ENCODE measurements at regions not wholly inside any gene's neighbourhood (a gene's known extent, or its start where the extent isn't known, plus 50 kb on each side); places are given as distances from the start of the nearest gene placed in this dataset.

- Histone ChIP-seq H3K36me3 (ENCODE audit: control insufficient read depth, insufficient read depth, low read length) (no peaks in the 10 kb centered on the region), H3K4me1 (ENCODE audit: control insufficient read depth, insufficient read depth, low read length) (no peaks in the 10 kb centered on the region), H3K4me3 (ENCODE audit: low read length) (no peak overlapping the region), H3K27me3 (ENCODE audit: control insufficient read depth, insufficient read depth, low read length) (no peaks in the 10 kb centered on the region), H3K9me3 (ENCODE audit: control insufficient read depth, low read depth, low read length) (no peaks in the 10 kb centered on the region), H3K27ac (ENCODE audit: low read length) (no peak overlapping the region)
- DNase-seq, result no peak
- 73% methylated on average over 9 of the region's 22 CpGs for WGBS (ENCODE audit: insufficient coverage, low lambda C conversion rate)
Measured at GRCh38 chr6:159463119-159463829, 229.8 kb downstream of the SOD2 start.

- Histone ChIP-seq H3K4me1 (ENCODE audit: control insufficient read depth, insufficient read depth, low read length) (no peaks in the 10 kb centered on the region), H3K27me3 (ENCODE audit: control insufficient read depth, insufficient read depth, low read length) (no peaks in the 10 kb centered on the region), H3K4me3 (ENCODE audit: low read length) (no peak overlapping the region), H3K36me3 (ENCODE audit: control insufficient read depth, insufficient read depth, low read length) (no peaks in the 10 kb centered on the region), H3K27ac (ENCODE audit: low read length) (no peak overlapping the region), H3K9me3 (ENCODE audit: control insufficient read depth, low read depth, low read length) (no peaks in the 10 kb centered on the region)
- no CpG with 5 or more reads among the region's 7 CpGs for WGBS (ENCODE audit: insufficient coverage, low lambda C conversion rate)
- DNase-seq, result no peak
Measured at GRCh38 chr6:159462431-159462830, 230.6 kb downstream of the SOD2 start.

GRCh38 chr6:159461998-159462397 is 231.0 kb downstream of the SOD2 start:
- WGBS (ENCODE audit: insufficient coverage, low lambda C conversion rate), result no CpG with 5 or more reads among the region's 1 CpG
- H3K9me3 ChIP-seq (ENCODE audit: control insufficient read depth, low read depth, low read length), result no peaks in the 10 kb centered on the region
- H3K27ac ChIP-seq (ENCODE audit: low read length), result no peak overlapping the region
- H3K4me3 ChIP-seq (ENCODE audit: low read length), result no peak overlapping the region
- DNase-seq, result no peak
- no peaks in the 10 kb centered on the region for H3K27me3 ChIP-seq (ENCODE audit: control insufficient read depth, insufficient read depth, low read length)
- H3K4me1 ChIP-seq (ENCODE audit: control insufficient read depth, insufficient read depth, low read length), result no peaks in the 10 kb centered on the region
- H3K36me3 ChIP-seq (ENCODE audit: control insufficient read depth, insufficient read depth, low read length), result no peaks in the 10 kb centered on the region

GRCh38 chr6:159461266-159461665 is 231.8 kb downstream of the SOD2 start:
- no peak overlapping the region for H3K27ac ChIP-seq (ENCODE audit: low read length)
- WGBS (ENCODE audit: insufficient coverage, low lambda C conversion rate), result no CpG with 5 or more reads among the region's 5 CpGs

GRCh38 chr6:159460476-159460875 is 232.6 kb downstream of the SOD2 start:
- no peaks in the 10 kb centered on the region for H3K36me3 ChIP-seq (ENCODE audit: control insufficient read depth, insufficient read depth, low read length)
- WGBS (ENCODE audit: insufficient coverage, low lambda C conversion rate), result no CpG with 5 or more reads among the region's 4 CpGs

More at GRCh38 chr6:159461266-159461665, 231.8 kb downstream of the SOD2 start:
- Histone ChIP-seq H3K9me3 (ENCODE audit: control insufficient read depth, low read depth, low read length) (no peaks in the 10 kb centered on the region), H3K4me3 (ENCODE audit: low read length) (no peak overlapping the region), H3K27me3 (ENCODE audit: control insufficient read depth, insufficient read depth, low read length) (no peaks in the 10 kb centered on the region), H3K4me1 (ENCODE audit: control insufficient read depth, insufficient read depth, low read length) (no peaks in the 10 kb centered on the region), H3K36me3 (ENCODE audit: control insufficient read depth, insufficient read depth, low read length) (no peaks in the 10 kb centered on the region)
- no peak for DNase-seq

GRCh38 chr6:159456349-159456748 is 236.7 kb downstream of the SOD2 start:
- Histone ChIP-seq H3K27me3 (ENCODE audit: control insufficient read depth, insufficient read depth, low read length) (no peaks in the 10 kb centered on the region), H3K36me3 (ENCODE audit: control insufficient read depth, insufficient read depth, low read length) (no peaks in the 10 kb centered on the region), H3K27ac (ENCODE audit: low read length) (no peak overlapping the region), H3K4me1 (ENCODE audit: control insufficient read depth, insufficient read depth, low read length) (no peaks in the 10 kb centered on the region), H3K4me3 (ENCODE audit: low read length) (no peak overlapping the region), H3K9me3 (ENCODE audit: control insufficient read depth, low read depth, low read length) (no peaks in the 10 kb centered on the region)
- WGBS (ENCODE audit: insufficient coverage, low lambda C conversion rate), result no CpG with 5 or more reads among the region's 2 CpGs
- no peak for DNase-seq

More at GRCh38 chr6:159460476-159460875, 232.6 kb downstream of the SOD2 start:
- no peak for DNase-seq
- H3K27me3 ChIP-seq (ENCODE audit: control insufficient read depth, insufficient read depth, low read length), result no peaks in the 10 kb centered on the region
- no peaks in the 10 kb centered on the region for H3K4me1 ChIP-seq (ENCODE audit: control insufficient read depth, insufficient read depth, low read length)
- no peak overlapping the region for H3K4me3 ChIP-seq (ENCODE audit: low read length)
- no peaks in the 10 kb centered on the region for H3K9me3 ChIP-seq (ENCODE audit: control insufficient read depth, low read depth, low read length)
- H3K27ac ChIP-seq (ENCODE audit: low read length), result no peak overlapping the region

- Histone ChIP-seq H3K4me1 (ENCODE audit: control insufficient read depth, insufficient read depth, low read length) (no peaks in the 10 kb centered on the region), H3K9me3 (ENCODE audit: control insufficient read depth, low read depth, low read length) (no peaks in the 10 kb centered on the region), H3K4me3 (ENCODE audit: low read length) (no peak overlapping the region), H3K36me3 (ENCODE audit: control insufficient read depth, insufficient read depth, low read length) (no peaks in the 10 kb centered on the region), H3K27me3 (ENCODE audit: control insufficient read depth, insufficient read depth, low read length) (no peaks in the 10 kb centered on the region), H3K27ac (ENCODE audit: low read length) (no peak overlapping the region)
- no CpG with 5 or more reads among the region's 15 CpGs for WGBS (ENCODE audit: insufficient coverage, low lambda C conversion rate)
- no peak for DNase-seq
Measured at GRCh38 chr6:159455700-159456274, 237.3 kb downstream of the SOD2 start.

- H3K27me3 ChIP-seq (ENCODE audit: control insufficient read depth, insufficient read depth, low read length), result peaks cover 2% of the 10 kb centered on the region
- DNase-seq, result peak; percentile 29 to 39
- no peaks in the 10 kb centered on the region for H3K36me3 ChIP-seq (ENCODE audit: control insufficient read depth, insufficient read depth, low read length)
- H3K4me1 ChIP-seq (ENCODE audit: control insufficient read depth, insufficient read depth, low read length), result no peaks in the 10 kb centered on the region
- WGBS (ENCODE audit: insufficient coverage, low lambda C conversion rate), result no CpG with 5 or more reads among the region's 3 CpGs
- no peak overlapping the region for H3K27ac ChIP-seq (ENCODE audit: low read length)
- H3K9me3 ChIP-seq (ENCODE audit: control insufficient read depth, low read depth, low read length), result no peaks in the 10 kb centered on the region
- H3K4me3 ChIP-seq (ENCODE audit: low read length), result no peak overlapping the region
Measured at GRCh38 chr6:159450815-159451465, 242.1 kb downstream of the SOD2 start.

GRCh38 chr6:159446340-159446739 is 246.7 kb downstream of the SOD2 start:
- H3K4me3 ChIP-seq (ENCODE audit: low read length), result no peak overlapping the region
- whole genome bisulfite sequencing (ENCODE audit: insufficient coverage, low lambda C conversion rate), result no CpG with 5 or more reads among the region's 6 CpGs

GRCh38 chr6:159445351-159445750 is 247.7 kb downstream of the SOD2 start:
- no peaks in the 10 kb centered on the region for H3K4me1 ChIP-seq (ENCODE audit: control insufficient read depth, insufficient read depth, low read length)
- H3K27me3 ChIP-seq (ENCODE audit: control insufficient read depth, insufficient read depth, low read length), result peaks cover 2% of the 10 kb centered on the region
- H3K27ac ChIP-seq (ENCODE audit: low read length), result no peak overlapping the region
- H3K4me3 ChIP-seq (ENCODE audit: low read length), result no peak overlapping the region
- no peaks in the 10 kb centered on the region for H3K36me3 ChIP-seq (ENCODE audit: control insufficient read depth, insufficient read depth, low read length)
- WGBS (ENCODE audit: insufficient coverage, low lambda C conversion rate), result no CpG with 5 or more reads among the region's 4 CpGs
- H3K9me3 ChIP-seq (ENCODE audit: control insufficient read depth, low read depth, low read length), result no peaks in the 10 kb centered on the region
- no peak for DNase-seq

More at GRCh38 chr6:159446340-159446739, 246.7 kb downstream of the SOD2 start:
- Histone ChIP-seq H3K4me1 (ENCODE audit: control insufficient read depth, insufficient read depth, low read length) (no peaks in the 10 kb centered on the region), H3K9me3 (ENCODE audit: control insufficient read depth, low read depth, low read length) (no peaks in the 10 kb centered on the region), H3K36me3 (ENCODE audit: control insufficient read depth, insufficient read depth, low read length) (no peaks in the 10 kb centered on the region), H3K27ac (ENCODE audit: low read length) (no peak overlapping the region), H3K27me3 (ENCODE audit: control insufficient read depth, insufficient read depth, low read length) (peaks cover 2% of the 10 kb centered on the region)
- DNase-seq, result no peak

Measured in large intestine (tissue), 3 donors.